ENCODE measurements at regions not wholly inside any gene's neighbourhood (a gene's known extent, or its start where the extent isn't known, plus 50 kb on each side); places are given as distances from the start of the nearest gene placed in this dataset.
"Not testable (repeated sequence)": the region's sequence is repeated elsewhere in the genome, so short reads cannot be mapped to it uniquely, and the experiment has no call there.

DNA sequence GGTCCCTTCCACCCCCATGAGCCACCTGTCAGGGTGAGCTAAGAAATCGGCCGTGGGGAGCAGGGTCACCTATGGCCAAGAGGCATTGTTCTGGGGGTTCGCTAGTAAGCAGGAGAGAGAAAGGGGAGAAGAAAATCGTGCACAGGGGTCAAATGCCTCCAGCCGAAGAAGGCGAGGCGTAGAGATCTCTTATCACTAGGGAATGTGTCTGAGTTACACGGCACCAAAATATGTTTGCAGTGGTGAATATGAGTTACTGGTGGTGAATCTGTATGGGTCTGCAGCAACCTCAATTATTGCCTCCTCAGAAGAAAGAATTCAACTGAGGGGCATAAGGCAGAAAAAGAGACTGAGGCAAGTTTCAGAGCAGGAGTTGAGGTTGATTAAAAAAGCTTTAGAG is 54.2 kb upstream of the RABGAP1L start:
- DNase-seq: no peak

- no peak for DNase-seq
Observed at GRCh38 chr1:174103766-174104165, 55.6 kb upstream of the RABGAP1L start.

- DNase-seq: not testable (repeated sequence)
Observed at GRCh38 chr1:174101976-174102375, 57.3 kb upstream of the RABGAP1L start.

- DNase-seq: no peak
Observed at GRCh38 chr1:174097426-174097825, 61.9 kb upstream of the RABGAP1L start.

- DNase-seq: peak in 1 of 2 experiments; percentile 48
Observed at GRCh38 chr1:174093789-174094188, 65.5 kb upstream of the RABGAP1L start.

DNA sequence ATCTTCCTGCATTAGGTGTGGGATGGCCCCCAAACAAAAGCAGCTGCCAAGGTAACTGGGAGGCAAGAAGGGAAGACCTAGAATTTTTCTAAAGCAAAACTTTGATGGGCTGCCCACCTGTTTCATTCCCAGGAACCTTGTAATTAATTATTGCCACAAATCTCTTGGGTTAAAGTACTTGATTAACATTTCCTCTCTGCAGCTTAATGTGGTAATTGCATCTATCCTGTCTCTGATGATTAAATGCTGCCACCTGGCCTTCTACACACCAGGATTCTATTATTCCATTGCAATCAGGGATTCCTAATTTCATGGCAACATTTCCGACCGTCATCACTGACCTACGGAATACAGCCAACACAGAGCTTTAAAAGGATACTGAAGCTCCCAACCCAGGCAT is 68.3 kb upstream of the RC3H1 start:
- no peak for DNase-seq

DNA sequence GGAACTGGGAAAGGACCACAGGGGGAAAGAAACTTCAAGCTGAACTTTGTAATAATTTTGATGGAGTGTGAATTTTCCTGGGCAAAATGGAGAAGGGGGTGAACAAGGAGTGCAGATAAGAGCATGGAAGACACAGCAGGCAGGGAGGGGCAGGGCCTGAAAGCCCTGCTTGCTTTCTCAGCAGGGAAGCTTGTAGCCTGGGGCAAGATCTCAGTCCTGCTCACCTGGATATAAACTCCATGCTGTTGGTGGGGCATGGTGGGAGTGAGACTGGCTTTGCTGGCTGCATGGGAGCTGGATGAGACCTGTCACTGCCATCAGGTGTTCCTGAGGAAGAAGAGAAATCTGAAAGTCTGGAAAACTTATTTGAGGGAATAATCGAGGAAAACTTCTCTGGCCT is 58.7 kb upstream of the RC3H1 start:
- no peak for DNase-seq

DNA sequence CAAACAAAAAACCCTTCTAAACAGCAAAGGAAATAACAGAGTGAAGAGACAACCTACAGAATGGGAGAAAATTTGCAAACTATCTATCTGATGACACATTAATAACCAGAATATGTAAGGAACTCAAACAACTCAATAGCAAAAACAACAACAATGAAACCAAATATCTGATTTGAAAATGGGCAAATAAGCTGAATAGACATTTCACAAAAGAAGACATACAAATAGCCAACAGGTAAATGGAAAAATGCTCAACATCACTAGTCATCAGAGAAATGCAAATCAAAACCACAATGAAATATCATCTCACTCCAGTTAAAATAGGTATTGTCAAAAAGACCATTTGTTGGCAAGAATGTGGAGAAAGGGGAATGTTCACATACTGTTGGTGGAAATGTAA is 57.6 kb upstream of the RC3H1 start:
- peak; percentile 20 to 37 for DNase-seq

DNA sequence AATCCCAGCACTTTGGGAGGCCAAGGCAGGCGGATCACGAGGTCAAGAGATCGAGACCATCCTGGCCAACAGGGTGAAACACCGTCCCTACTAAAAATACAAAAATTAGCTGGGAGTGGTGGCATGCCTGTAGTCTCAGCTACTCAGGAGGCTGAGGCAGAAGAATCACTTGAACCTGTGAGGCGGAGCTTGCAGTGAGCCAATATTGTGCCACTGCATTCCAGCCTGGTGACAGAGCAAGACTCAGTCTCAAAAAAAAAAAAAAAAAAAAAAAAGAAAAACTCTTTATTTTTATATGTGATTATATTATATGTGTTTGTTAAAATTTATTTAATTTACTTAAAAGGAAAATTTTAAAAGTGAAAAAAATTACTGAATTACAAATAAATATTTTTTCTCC is 56.8 kb upstream of the RC3H1 start:
- DNase-seq: not testable (repeated sequence)

DNA sequence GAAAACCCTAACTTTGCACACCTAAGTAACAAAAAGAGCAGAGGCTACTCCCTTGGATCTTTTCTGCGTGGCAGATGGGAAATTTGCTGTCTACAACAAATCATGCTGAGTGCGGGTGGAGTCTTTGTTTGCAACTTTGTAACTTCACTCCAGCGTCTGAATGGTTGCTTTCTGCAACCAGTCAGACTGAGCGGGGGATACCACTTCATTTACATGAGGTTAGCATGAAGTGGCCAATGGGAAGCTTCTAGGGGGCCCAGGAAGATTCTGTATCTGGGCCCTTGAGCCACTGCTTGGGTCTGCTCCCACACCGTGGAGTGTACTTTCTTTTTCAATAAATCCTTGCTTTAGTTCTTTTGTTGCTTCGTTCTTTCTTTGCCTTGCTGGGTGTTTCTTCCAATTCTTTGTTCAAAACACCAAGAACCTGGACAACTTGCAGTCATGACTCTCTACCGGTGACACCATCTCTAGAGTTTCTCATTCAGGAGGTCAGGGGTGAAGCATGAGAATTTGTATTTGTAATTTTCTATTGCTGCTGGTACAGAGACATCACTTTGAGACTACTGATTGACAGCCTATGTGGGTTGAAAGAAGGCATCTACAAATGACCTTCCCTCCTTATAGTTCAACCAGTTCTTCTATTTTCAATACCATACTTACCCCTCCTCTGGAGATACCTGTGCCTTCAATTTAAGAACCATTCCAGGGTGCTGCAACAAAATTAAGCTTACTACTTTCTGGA is 55.8 kb upstream of the RC3H1 start:
- DNase-seq: no peak

DNA sequence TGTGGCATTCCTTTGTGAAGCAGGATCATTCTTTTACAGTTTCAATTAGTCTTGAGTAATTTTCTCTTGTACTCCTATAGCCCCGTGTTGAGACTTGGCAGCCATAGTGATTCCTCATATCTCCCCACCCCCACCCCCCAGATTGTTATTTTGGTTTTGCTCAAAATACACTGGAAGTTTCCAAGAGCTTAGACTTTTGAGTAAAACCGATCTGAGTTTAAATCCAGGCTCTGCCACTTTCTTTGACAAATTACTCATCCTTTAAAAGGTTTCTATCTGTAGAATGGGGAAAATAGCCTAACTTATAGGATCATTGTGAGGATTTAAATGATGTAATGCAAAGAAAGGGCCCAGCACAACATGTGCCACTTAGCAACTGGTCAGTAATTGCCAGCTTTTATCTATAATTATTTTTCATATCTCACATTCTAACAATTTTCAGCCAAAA is 53.1 kb upstream of the RC3H1 start:
- no peak for DNase-seq

DNA sequence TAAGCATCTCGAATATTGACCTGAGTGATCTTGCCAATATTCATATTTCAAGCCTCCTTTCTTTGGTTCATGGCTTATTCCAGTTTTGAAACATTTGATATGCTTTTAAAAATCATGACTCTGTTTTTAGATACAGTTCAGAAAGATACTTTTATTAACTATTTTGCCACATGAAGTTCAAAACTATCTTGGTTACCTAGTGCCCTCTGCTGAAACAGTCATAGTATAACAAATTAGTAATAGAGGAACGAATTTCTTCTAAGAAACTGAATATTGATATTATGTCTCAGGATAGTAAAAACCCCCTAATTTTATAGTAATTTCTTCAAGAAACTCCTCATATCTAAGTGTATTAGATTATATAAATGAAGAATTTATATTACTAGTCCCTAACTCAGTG is 52.6 kb upstream of the RC3H1 start:
- peak in 1 of 2 experiments; percentile 28 for DNase-seq

- DNase-seq: peak in 1 of 2 experiments; percentile 57
Observed at GRCh38 chr1:174072581-174072980, 50.4 kb upstream of the RC3H1 start.
